Adrenal gland (tissue), 5 donors: ENCODE measurements at regions not wholly inside any gene's neighbourhood (a gene's known extent, or its start where the extent isn't known, plus 50 kb on each side); places are given as distances from the start of the nearest gene placed in this dataset.

Source experiments
- CTCF ChIP-seq, 6 experiments: fragments of 450-650 bp in 4 of 6; fragments of 200-600 bp in 2 of 6; sonication (generic) in 1 of 6; IDR thresholded peaks; 1 replicate in 5 of 6; 2 replicates in 1 of 6; pipeline versions ENCODE4 v1.5.1 to v1.8.0; 2016 to 2021; ENCODE audit warnings: antibody characterized with exemption in 6 of 6, mild to moderate bottlenecking in 2 of 6, moderate library complexity in 1 of 6
- POLR2A ChIP-seq, 2 donors: fragments of 450-650 bp; IDR thresholded peaks; one replicate each; pipeline ENCODE4 v1.6.1; 2017; ENCODE audit warnings: antibody characterized with exemption in 2 of 2, mild to moderate bottlenecking in 2 of 2, moderate library complexity in 1 of 2
- donor health status: DM: no; HTN: no; CAD: no.

- TF ChIP-seq CTCF (IDR thresholded peaks at IDR 0.05) (no peak), POLR2A (IDR thresholded peaks at IDR 0.05) (no peak)
Measured at GRCh38 chr5:13624283-13625074, 320.0 kb downstream of the DNAH5 start.
